Kidney (tissue), 13 donors: ENCODE measurements at regions not wholly inside any gene's neighbourhood (a gene's known extent, or its start where the extent isn't known, plus 50 kb on each side); places are given as distances from the start of the nearest gene placed in this dataset.

ENCODE experiments used
- DNase-seq, 5 donors: peaks; one replicate each; pipeline ENCODE4 v3.0.0-alpha.2; 2013 to 2020
- FAIRE-seq: peaks from 2 replicates; lab custom pipeline; 2012; peaks lifted over from hg19 to GRCh38; lab: Jason Lieb, UNC
- H3K27ac ChIP-seq, 2 donors: one replicate each; pipeline ENCODE4 v1.7.0; 2013; ENCODE audit warnings: low read depth in 2 of 2, low read length in 2 of 2, inconsistent platforms in 1 of 2
- H3K27me3 ChIP-seq: one replicate; pipeline ENCODE4 v1.7.1; 2013; ENCODE audit warnings: low read length, inconsistent platforms; ENCODE audit not compliant: control insufficient read depth, insufficient read depth
- H3K36me3 ChIP-seq, 3 donors: one replicate each; pipeline versions ENCODE4 v1.7.0 to v1.7.1; 2013; ENCODE audit warnings: low read length in 3 of 3, control low read depth in 1 of 3, inconsistent platforms in 1 of 3; ENCODE audit not compliant: insufficient read depth in 3 of 3, control insufficient read depth in 2 of 3
- H3K4me1 ChIP-seq, 3 donors: one replicate each; pipeline versions ENCODE4 v1.7.0 to v1.7.1; 2013; ENCODE audit warnings: low read length in 3 of 3, inconsistent platforms in 1 of 3, low read depth in 1 of 3; ENCODE audit not compliant: control insufficient read depth in 2 of 3, insufficient read depth in 2 of 3
- H3K4me3 ChIP-seq, 3 donors: one replicate each; pipeline versions ENCODE4 v1.7.0 to v1.8.1; 2013; ENCODE audit warnings: low read length in 3 of 3, control low read depth in 1 of 3, inconsistent platforms in 1 of 3
- H3K9ac ChIP-seq, 3 donors: one replicate each; pipeline versions ENCODE4 v1.7.0 to v1.7.1; 2013; ENCODE audit warnings: low read length in 3 of 3, control low read depth in 1 of 3, inconsistent platforms in 1 of 3
- H3K9me3 ChIP-seq, 3 donors: one replicate each; pipeline versions ENCODE4 v1.7.0 to v1.7.1; 2013; ENCODE audit warnings: low read length in 3 of 3, control low read depth in 1 of 3, inconsistent platforms in 1 of 3; ENCODE audit not compliant: control insufficient read depth in 2 of 3, insufficient read depth in 1 of 3
- CTCF ChIP-seq: IDR thresholded peaks from 3 replicates; pipeline ENCODE4 v1.5.1; 2012; ENCODE audit warnings: mild to moderate bottlenecking, moderate library complexity, borderline replicate concordance; ENCODE audit not compliant: insufficient read depth; ENCODE audit errors: extremely low read depth
- intact Hi-C: fragments of 100-400 bp; cut with DNase I; formaldehyde crosslinking; loops from one replicate; pipeline ENCODE4 v1.11.1; 2022
- donor health status: control.
- donor health status: control.
- donor health status: control.
- donor health status: control.
- donor health status: control.
- donor health status: DM: yes; HTN: yes; CAD: no.
- donor health status: Normal renal cell carcinoma (clear cell type).

GRCh38 chr6:21961226-21961625 lies 335.6 kb downstream of the PRL start:
- Histone ChIP-seq H3K9ac (no peak overlapping the region), H3K27me3 (no peaks in the 10 kb centered on the region), H3K9me3 (no peaks in the 10 kb centered on the region), H3K27ac (no peak overlapping the region), H3K4me1 (peaks cover 0 to 2% (median 0%) of the 10 kb centered on the region in 3 donors), H3K4me3 (no peak overlapping the region), H3K36me3 (no peaks in the 10 kb centered on the region)
- intact Hi-C loops, result no loop called here
- DNase-seq (no peak), FAIRE-seq (no peak)
- no peak for TF ChIP-seq CTCF

GRCh38 chr6:21965016-21965415 lies 331.8 kb downstream of the PRL start:
- no peak for TF ChIP-seq CTCF
- Histone ChIP-seq H3K36me3 (no peaks in the 10 kb centered on the region), H3K9me3 (no peaks in the 10 kb centered on the region), H3K9ac (no peak overlapping the region), H3K27ac (no peak overlapping the region), H3K4me1 (peaks cover 0 to 2% (median 0%) of the 10 kb centered on the region in 3 donors), H3K27me3 (no peaks in the 10 kb centered on the region), H3K4me3 (no peak overlapping the region)
- FAIRE-seq, result no peak
- intact Hi-C loops, result no loop called here
- DNase-seq, result no peak

- no peak overlapping the region for H3K27ac ChIP-seq
- intact Hi-C loops, result no loop called here
- peaks cover 0 to 2% (median 0%) of the 10 kb centered on the region in 3 donors for H3K4me1 ChIP-seq
- FAIRE-seq (no peak), DNase-seq (no peak)
- no peak for TF ChIP-seq CTCF
- no peak overlapping the region for H3K9ac ChIP-seq
- H3K4me3 ChIP-seq, result no peak overlapping the region
- no peaks in the 10 kb centered on the region for H3K27me3 ChIP-seq
- H3K9me3 ChIP-seq, result no peaks in the 10 kb centered on the region
- no peaks in the 10 kb centered on the region for H3K36me3 ChIP-seq
Observed at GRCh38 chr6:21965953-21966539, 330.8 kb downstream of the PRL start.
